ENCODE measurements at regions not wholly inside any gene's neighbourhood (a gene's known extent, or its start where the extent isn't known, plus 50 kb on each side); places are given as distances from the start of the nearest gene placed in this dataset.

GRCh38 chr1:113245252-113245651, 145.1 kb upstream of the MAGI3 start:
- Mint-ChIP-seq H3K4me3 (no peak overlapping the region), H3K27ac (no peak overlapping the region), H3K4me1 (no peaks in the 10 kb centered on the region), H3K36me3 (ENCODE audit: low read depth) (no peaks in the 10 kb centered on the region), H3K27me3 (peaks cover 8% of the 10 kb centered on the region), H3K9me3 (no peaks in the 10 kb centered on the region)
- POLR2A ChIA-PET = no interaction called here
- no peak for DNase-seq
- CTCF ChIA-PET = no interaction called here
- no peak for ATAC-seq (ENCODE audit: low read depth)
- intact Hi-C loops (cut with micrococcal nuclease) = no loop called here
- no peak for TF ChIP-seq CTCF (IDR thresholded peaks at IDR 0.05)

DNA sequence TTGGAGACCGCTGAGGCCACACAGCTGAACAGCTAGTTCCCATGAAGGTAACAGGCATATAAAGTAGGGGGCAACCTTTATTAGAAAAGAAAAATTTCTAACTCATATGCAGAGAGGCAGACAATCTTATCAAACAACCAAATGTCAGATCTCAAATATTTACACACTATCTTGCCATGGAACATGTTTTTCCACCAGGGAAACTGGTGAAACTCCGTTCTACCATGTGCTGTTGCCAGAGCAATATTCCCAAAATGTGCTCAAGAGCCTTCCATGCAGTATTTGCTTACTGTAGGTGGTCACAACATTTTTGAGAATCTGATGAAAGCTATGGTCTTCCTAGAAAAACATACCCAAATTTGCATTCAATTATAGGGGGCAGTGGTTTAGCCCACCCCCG, 143.4 kb upstream of the MAGI3 start:
- intact Hi-C loops (cut with micrococcal nuclease) = no loop called here
- Mint-ChIP-seq H3K27me3 (peaks cover 2% of the 10 kb centered on the region), H3K9me3 (no peaks in the 10 kb centered on the region), H3K36me3 (ENCODE audit: low read depth) (no peaks in the 10 kb centered on the region), H3K4me3 (no peak overlapping the region), H3K27ac (no peak overlapping the region), H3K4me1 (no peaks in the 10 kb centered on the region)
- no peak for TF ChIP-seq CTCF (IDR thresholded peaks at IDR 0.05)
- ATAC-seq (ENCODE audit: low read depth) (no peak), DNase-seq (no peak)
- POLR2A ChIA-PET = no interaction called here
- CTCF ChIA-PET = no interaction called here

DNA sequence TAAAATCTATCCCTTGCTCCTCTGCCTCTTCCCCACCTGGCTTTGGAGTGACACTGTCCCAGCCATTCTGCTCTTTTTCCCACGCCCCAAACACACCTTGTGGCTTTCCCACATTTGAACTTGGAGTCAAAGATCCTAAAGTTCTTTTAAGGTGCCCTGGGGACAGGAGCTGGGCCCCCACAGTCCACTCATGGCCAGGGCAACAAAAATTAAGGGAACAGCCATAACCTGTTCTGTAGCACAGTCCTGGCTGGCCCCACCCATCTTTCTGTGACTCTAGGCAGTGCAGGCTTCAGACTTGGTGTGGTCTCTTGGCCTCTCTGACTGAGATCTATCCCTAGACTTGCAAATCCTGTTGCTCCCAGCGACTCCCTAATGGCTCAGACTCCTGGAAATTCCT, 143.0 kb upstream of the MAGI3 start:
- no peak overlapping the region for H3K27ac Mint-ChIP-seq
- no peak overlapping the region for H3K4me3 Mint-ChIP-seq
- DNase-seq = no peak
- no peak for ATAC-seq (ENCODE audit: low read depth)
- no peaks in the 10 kb centered on the region for H3K36me3 Mint-ChIP-seq (ENCODE audit: low read depth)
- TF ChIP-seq CTCF (IDR thresholded peaks at IDR 0.05) = no peak
- ChIA-PET POLR2A (no interaction called here), CTCF (no interaction called here)
- intact Hi-C loops (cut with micrococcal nuclease) = no loop called here
- H3K27me3 Mint-ChIP-seq = peaks cover 5% of the 10 kb centered on the region
- no peaks in the 10 kb centered on the region for H3K9me3 Mint-ChIP-seq
- no peaks in the 10 kb centered on the region for H3K4me1 Mint-ChIP-seq

GRCh38 chr1:113247782-113248181, 142.5 kb upstream of the MAGI3 start:
- no peaks in the 10 kb centered on the region for H3K4me1 Mint-ChIP-seq
- ATAC-seq (ENCODE audit: low read depth) = no peak
- peaks cover 8% of the 10 kb centered on the region for H3K27me3 Mint-ChIP-seq
- no peak for TF ChIP-seq CTCF (IDR thresholded peaks at IDR 0.05)
- ChIA-PET POLR2A (no interaction called here), CTCF (no interaction called here)
- H3K4me3 Mint-ChIP-seq = no peak overlapping the region
- no peak for DNase-seq
- H3K36me3 Mint-ChIP-seq (ENCODE audit: low read depth) = no peaks in the 10 kb centered on the region
- intact Hi-C loops (cut with micrococcal nuclease) = no loop called here
- no peak overlapping the region for H3K27ac Mint-ChIP-seq
- H3K9me3 Mint-ChIP-seq = no peaks in the 10 kb centered on the region

DNA sequence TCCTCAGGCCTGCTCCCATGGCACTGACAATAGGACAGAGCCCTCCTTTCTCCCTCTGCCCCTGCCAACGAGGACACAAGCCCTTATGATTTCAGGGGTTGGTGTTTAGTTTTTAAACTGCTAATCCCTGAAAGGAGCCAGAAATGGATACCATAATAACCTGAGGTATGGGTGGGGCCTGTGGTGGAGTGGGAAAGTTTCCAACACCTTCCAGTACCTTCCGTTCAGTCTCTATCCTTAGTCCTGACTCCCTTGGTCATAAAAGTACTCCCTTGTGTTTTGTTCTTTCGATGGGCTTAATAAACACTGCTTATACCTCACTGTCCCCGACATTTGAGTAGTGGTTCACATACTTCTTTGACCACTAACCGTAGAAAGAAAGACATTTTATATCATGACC, 141.8 kb upstream of the MAGI3 start:
- CTCF ChIA-PET = no interaction called here
- DNase-seq (no peak), ATAC-seq (ENCODE audit: low read depth) (no peak)
- intact Hi-C loops (cut with micrococcal nuclease) = no loop called here
- no peak for TF ChIP-seq CTCF (IDR thresholded peaks at IDR 0.05)
- Mint-ChIP-seq H3K9me3 (no peaks in the 10 kb centered on the region), H3K36me3 (ENCODE audit: low read depth) (no peaks in the 10 kb centered on the region), H3K27ac (no peak overlapping the region), H3K4me1 (no peaks in the 10 kb centered on the region), H3K27me3 (peaks cover 8% of the 10 kb centered on the region), H3K4me3 (no peak overlapping the region)
- POLR2A ChIA-PET = no interaction called here
